ENCODE measurements at regions not wholly inside any gene's neighbourhood (a gene's known extent, or its start where the extent isn't known, plus 50 kb on each side); places are given as distances from the start of the nearest gene placed in this dataset.
"Not testable (repeated sequence)": the region's sequence is repeated elsewhere in the genome, so short reads cannot be mapped to it uniquely, and the experiment has no call there.

GRCh38 chr22:48779211-48779643 lies 1048.4 kb downstream of the BRD1 start:
- DNase-seq: no peak
- Histone ChIP-seq H3K36me3 (replicated peaks; ENCODE audit: control insufficient read depth, insufficient read depth, low read length) (no peaks in the 10 kb centered on the region), H3K27me3 (ENCODE audit: control insufficient read depth, insufficient read depth, low read length) (no peaks in the 10 kb centered on the region), H3K4me3 (ENCODE audit: insufficient read depth, low read depth, low read length) (no peak overlapping the region)

DNA sequence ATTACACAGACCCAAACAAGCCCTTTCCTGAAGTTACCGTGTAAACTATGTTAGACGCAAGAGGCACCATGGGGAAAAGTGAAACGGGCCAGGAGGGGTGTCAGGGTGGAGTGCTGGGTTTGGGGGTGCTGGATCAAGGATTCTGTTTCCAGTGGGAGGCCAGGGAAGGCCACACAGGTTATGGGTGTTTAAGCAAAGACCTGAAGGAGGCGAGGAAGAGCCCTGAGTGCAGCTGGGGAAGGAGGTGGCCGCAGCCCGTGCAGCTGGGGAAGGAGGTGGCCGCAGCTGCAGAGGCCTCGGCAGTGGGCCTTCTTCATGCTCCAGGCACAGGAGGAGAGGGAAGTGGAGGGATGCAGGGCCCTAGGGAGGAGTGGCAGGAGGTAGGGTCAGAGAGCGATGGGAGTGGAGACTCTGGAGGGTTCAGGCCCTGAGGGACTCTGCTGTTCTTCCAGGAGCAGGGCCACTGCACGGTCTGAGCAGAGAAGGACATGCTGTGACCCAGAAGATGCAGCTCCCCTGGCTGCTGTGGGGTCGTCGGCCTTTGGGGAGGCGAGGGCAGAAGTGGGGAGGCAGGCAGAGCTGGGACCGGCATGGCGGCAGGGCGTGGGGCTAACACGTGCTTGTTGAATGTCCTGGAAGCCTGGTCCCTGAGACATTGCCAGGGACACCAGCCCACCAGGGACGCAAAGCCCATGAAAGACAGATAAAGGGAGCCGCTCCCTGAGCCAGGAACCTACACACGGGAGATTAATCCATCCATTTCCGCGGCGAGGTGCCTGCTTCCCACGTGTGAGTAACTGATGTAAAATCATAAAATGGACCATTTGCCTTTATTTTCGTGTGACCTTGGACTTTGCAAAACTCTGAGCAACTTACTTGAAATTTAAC lies 1049.1 kb downstream of the BRD1 start:
- DNase-seq: no peak
- Histone ChIP-seq H3K4me3 (ENCODE audit: insufficient read depth, low read depth, low read length) (no peak overlapping the region), H3K36me3 (replicated peaks; ENCODE audit: control insufficient read depth, insufficient read depth, low read length) (no peaks in the 10 kb centered on the region), H3K27me3 (ENCODE audit: control insufficient read depth, insufficient read depth, low read length) (no peaks in the 10 kb centered on the region)

GRCh38 chr22:48772286-48772907 lies 1055.3 kb downstream of the BRD1 start:
- no peaks in the 10 kb centered on the region for H3K36me3 ChIP-seq (replicated peaks; ENCODE audit: control insufficient read depth, insufficient read depth, low read length)
- H3K4me3 ChIP-seq (ENCODE audit: insufficient read depth, low read depth, low read length): no peak overlapping the region
- no peak for DNase-seq
- H3K27me3 ChIP-seq (ENCODE audit: control insufficient read depth, insufficient read depth, low read length): no peaks in the 10 kb centered on the region

GRCh38 chr22:48765595-48765994 lies 1062.1 kb downstream of the BRD1 start:
- no peak for DNase-seq
- H3K4me3 ChIP-seq (ENCODE audit: insufficient read depth, low read depth, low read length): no peak overlapping the region
- H3K36me3 ChIP-seq (replicated peaks; ENCODE audit: control insufficient read depth, insufficient read depth, low read length): no peaks in the 10 kb centered on the region
- H3K27me3 ChIP-seq (ENCODE audit: control insufficient read depth, insufficient read depth, low read length): no peaks in the 10 kb centered on the region

DNA sequence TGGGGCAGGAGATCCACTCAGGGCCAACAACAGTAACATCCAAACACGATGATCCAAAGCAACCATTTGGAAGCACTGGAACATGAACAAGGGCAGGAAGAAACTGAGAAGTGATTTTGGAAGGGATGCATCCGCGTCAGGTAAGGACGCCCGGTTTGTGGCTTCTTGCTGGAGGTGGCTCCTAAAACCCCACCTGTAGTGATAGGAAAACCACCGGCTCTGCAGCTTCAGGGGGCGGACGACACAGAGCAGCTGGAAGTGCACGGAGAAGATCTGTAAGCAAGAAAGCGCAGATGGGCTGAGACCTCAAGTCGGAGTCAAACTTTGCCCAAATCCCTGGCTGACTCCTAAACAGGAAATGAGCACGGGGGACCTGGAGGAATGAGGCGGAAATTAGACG lies 1066.1 kb downstream of the BRD1 start:
- Histone ChIP-seq H3K36me3 (replicated peaks; ENCODE audit: control insufficient read depth, insufficient read depth, low read length) (no peaks in the 10 kb centered on the region), H3K4me3 (ENCODE audit: insufficient read depth, low read depth, low read length) (no peak overlapping the region), H3K27me3 (ENCODE audit: control insufficient read depth, insufficient read depth, low read length) (no peaks in the 10 kb centered on the region; the same call in 1 of the 2 replicates)
- no peak for DNase-seq

DNA sequence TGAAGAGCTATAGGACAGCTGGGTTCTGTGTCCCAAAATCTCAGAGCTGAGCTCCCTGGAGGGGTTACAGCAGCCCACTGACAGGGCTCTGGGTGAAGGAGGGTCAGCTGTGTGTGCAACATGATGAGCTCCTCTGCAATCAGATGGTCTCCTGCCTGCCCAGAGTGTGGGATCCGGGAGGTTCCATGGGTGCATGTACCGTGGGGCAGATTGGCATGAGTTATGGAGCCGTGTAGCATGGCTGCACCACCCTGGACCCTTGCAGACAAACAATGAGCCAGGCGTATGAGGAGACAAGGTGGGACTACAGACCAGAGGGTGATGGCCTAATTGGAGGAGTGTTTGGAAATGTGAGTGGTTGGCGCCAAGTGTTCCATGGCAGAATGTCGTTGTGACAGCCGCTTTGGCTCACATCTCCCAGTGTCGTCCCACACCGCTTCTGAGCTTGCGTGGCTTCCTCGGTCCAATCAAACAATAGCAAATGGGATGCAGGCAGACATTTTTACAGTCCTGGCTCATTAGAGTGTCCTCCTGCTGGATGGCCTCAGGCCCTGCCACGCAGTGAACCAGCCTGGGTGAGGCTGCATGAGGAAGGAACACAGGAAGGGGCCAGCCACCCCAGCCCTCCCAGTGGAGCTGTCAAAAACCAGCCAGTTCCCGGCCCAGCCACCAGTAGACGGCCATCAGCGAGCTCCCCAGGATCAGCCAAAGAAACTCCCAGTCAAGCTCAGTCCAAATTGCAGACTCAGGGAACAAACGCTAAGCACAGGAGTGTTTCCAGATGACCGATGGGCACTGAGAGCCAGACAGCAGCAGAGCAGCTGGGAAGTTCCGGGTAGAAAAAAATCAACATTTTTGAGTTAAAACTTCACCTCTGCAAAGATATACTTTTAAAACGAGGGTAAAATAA lies 1066.9 kb downstream of the BRD1 start:
- Histone ChIP-seq H3K27me3 (ENCODE audit: control insufficient read depth, insufficient read depth, low read length) (no peaks in the 10 kb centered on the region; the same call in 1 of the 2 replicates), H3K4me3 (ENCODE audit: insufficient read depth, low read depth, low read length) (no peak overlapping the region), H3K36me3 (replicated peaks; ENCODE audit: control insufficient read depth, insufficient read depth, low read length) (no peaks in the 10 kb centered on the region)
- no peak for DNase-seq

- Histone ChIP-seq H3K36me3 (replicated peaks; ENCODE audit: control insufficient read depth, insufficient read depth, low read length) (no peaks in the 10 kb centered on the region), H3K27me3 (ENCODE audit: control insufficient read depth, insufficient read depth, low read length) (no peaks in the 10 kb centered on the region; the same call in 1 of the 2 replicates), H3K4me3 (ENCODE audit: insufficient read depth, low read depth, low read length) (no peak overlapping the region)
- peak; percentile 16 for DNase-seq
These were observed 1068.5 kb downstream of the BRD1 start for GRCh38 chr22:48758881-48759875.

GRCh38 chr22:48757985-48758561 lies 1069.6 kb downstream of the BRD1 start:
- no peak overlapping the region for H3K4me3 ChIP-seq (ENCODE audit: insufficient read depth, low read depth, low read length)
- peak; percentile 49 for DNase-seq
- H3K27me3 ChIP-seq (ENCODE audit: control insufficient read depth, insufficient read depth, low read length): no peaks in the 10 kb centered on the region; the same call in 1 of the 2 replicates
- no peaks in the 10 kb centered on the region for H3K36me3 ChIP-seq (replicated peaks; ENCODE audit: control insufficient read depth, insufficient read depth, low read length)

DNA sequence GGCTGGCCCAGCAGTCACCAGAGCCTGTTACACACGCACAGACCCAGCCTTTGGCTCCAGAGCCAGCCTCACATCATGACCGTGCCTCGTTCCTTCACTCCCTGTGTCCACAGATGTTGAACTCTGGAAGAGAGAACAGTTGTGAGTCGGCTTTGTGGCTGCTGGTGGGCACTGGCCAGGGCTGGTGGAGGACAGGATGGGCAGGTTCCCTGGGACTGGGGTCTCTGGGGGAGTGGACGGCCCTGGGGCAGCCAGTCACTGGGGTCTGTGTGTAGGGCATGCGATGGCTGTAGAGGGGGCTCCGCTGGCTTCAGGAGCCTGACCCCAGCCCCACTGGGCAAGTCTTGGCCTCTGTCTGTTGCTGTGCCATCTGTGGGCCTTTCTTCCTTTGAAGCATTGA lies 1070.1 kb downstream of the BRD1 start:
- Histone ChIP-seq H3K4me3 (ENCODE audit: insufficient read depth, low read depth, low read length) (no peak overlapping the region), H3K27me3 (ENCODE audit: control insufficient read depth, insufficient read depth, low read length) (no peaks in the 10 kb centered on the region; the same call in 1 of the 2 replicates), H3K36me3 (replicated peaks; ENCODE audit: control insufficient read depth, insufficient read depth, low read length) (no peaks in the 10 kb centered on the region)
- peak; percentile 22 for DNase-seq

- not testable (repeated sequence) for DNase-seq; H3K4me3 ChIP-seq (ENCODE audit: insufficient read depth, low read depth, low read length); H3K36me3 ChIP-seq (replicated peaks; ENCODE audit: control insufficient read depth, insufficient read depth, low read length); H3K27me3 ChIP-seq (ENCODE audit: control insufficient read depth, insufficient read depth, low read length)
These were observed 1070.5 kb downstream of the BRD1 start for GRCh38 chr22:48757135-48757534.

- no peaks in the 10 kb centered on the region; the same call in 1 of the 2 replicates for H3K27me3 ChIP-seq (ENCODE audit: control insufficient read depth, insufficient read depth, low read length)
- no peaks in the 10 kb centered on the region for H3K36me3 ChIP-seq (replicated peaks; ENCODE audit: control insufficient read depth, insufficient read depth, low read length)
- no peak overlapping the region for H3K4me3 ChIP-seq (ENCODE audit: insufficient read depth, low read depth, low read length)
- peak; percentile 41 for DNase-seq
These were observed 1071.2 kb downstream of the BRD1 start for GRCh38 chr22:48756146-48757111.

Measured in H7 (cell line).